GM12878 (cell line): ENCODE measurements at regions not wholly inside any gene's neighbourhood (a gene's known extent, or its start where the extent isn't known, plus 50 kb on each side); places are given as distances from the start of the nearest gene placed in this dataset.

Source experiments
- CTCF ChIP-seq, 3 experiments: IDR thresholded peaks in 2 of 3; conservative IDR thresholded peaks in 1 of 3; 2 replicates each; pipeline ENCODE4 v1.5.1; 2011; ENCODE audit warnings: low read depth in 3 of 3, low read length in 3 of 3, mild to moderate bottlenecking in 3 of 3, control low read depth in 2 of 3, moderate library complexity in 2 of 3, inconsistent platforms in 1 of 3, mixed read lengths in 1 of 3; ENCODE audit not compliant: control insufficient read depth in 2 of 3, insufficient read depth in 1 of 3; ENCODE audit errors: extremely low read depth in 1 of 3
- EZH2 ChIP-seq: IDR thresholded peaks from 2 replicates; pipeline ENCODE4 v1.6.1; 2012; ENCODE audit warnings: low read depth, mild to moderate bottlenecking, control low read depth, inconsistent platforms, low read length, borderline replicate concordance; ENCODE audit not compliant: control insufficient read depth
- POLR2A ChIP-seq: IDR thresholded peaks from 2 replicates; pipeline ENCODE4 v1.6.1; 2011; ENCODE audit warnings: low read depth, mild to moderate bottlenecking, low read length
- POLR2AphosphoS5 ChIP-seq: IDR thresholded peaks from 2 replicates; pipeline ENCODE4 v1.6.1; 2011; ENCODE audit warnings: mild to moderate bottlenecking, low read length, inconsistent platforms
- SMC3 ChIP-seq: IDR thresholded peaks from 2 replicates; pipeline ENCODE4 v1.6.1; 2011; ENCODE audit warnings: low read length, improper control_type of control experiment, borderline replicate concordance
- TARDBP ChIP-seq: IDR thresholded peaks from 2 replicates; pipeline ENCODE4 v1.6.1; 2016; ENCODE audit warnings: borderline replicate concordance
- TF ChIP-seq, protein P1 (sequence below): IDR thresholded peaks from 2 replicates; pipeline ENCODE4 v1.6.1; 2012; ENCODE audit warnings: low read depth, low read length, improper control_type of control experiment

DNA sequence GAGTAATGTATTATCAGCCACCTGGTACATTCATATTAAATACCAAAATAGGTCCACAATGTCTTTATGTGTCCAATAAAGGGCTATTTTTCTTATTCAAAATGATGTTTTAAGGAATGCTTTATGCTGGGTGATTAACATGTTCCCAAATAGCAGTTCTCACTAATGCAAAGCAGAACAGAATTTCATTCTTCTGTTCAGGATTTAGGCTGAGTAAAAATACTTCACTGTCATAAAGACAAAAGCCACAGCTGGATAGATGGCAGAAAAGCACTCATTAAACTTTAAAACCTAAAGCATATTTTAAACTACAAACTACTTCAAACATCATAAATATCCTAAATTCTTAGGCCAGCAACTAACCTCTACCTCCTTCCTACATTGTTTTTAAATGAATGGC is 244.0 kb downstream of the TMA16 start:
- no peak for TF ChIP-seq EZH2
- TF ChIP-seq, protein P1, sequence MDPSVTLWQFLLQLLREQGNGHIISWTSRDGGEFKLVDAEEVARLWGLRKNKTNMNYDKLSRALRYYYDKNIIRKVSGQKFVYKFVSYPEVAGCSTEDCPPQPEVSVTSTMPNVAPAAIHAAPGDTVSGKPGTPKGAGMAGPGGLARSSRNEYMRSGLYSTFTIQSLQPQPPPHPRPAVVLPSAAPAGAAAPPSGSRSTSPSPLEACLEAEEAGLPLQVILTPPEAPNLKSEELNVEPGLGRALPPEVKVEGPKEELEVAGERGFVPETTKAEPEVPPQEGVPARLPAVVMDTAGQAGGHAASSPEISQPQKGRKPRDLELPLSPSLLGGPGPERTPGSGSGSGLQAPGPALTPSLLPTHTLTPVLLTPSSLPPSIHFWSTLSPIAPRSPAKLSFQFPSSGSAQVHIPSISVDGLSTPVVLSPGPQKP: no peak
- TF ChIP-seq POLR2A: no peak
- no peak for TF ChIP-seq SMC3
- TF ChIP-seq POLR2AphosphoS5: no peak
- TF ChIP-seq CTCF (IDR thresholded peaks at IDR 0.05 in 2 of 3, conservative IDR thresholded peaks at IDR 0.05 in 1 of 3; ENCODE audit: control insufficient read depth in 2 of 3, extremely low read depth in 1 of 3, insufficient read depth in 1 of 3, low read depth in 3 of 3, low read length in 3 of 3): no peak
- no peak for TF ChIP-seq TARDBP
